ENCODE measurements at regions not wholly inside any gene's neighbourhood (a gene's known extent, or its start where the extent isn't known, plus 50 kb on each side); places are given as distances from the start of the nearest gene placed in this dataset.

DNA sequence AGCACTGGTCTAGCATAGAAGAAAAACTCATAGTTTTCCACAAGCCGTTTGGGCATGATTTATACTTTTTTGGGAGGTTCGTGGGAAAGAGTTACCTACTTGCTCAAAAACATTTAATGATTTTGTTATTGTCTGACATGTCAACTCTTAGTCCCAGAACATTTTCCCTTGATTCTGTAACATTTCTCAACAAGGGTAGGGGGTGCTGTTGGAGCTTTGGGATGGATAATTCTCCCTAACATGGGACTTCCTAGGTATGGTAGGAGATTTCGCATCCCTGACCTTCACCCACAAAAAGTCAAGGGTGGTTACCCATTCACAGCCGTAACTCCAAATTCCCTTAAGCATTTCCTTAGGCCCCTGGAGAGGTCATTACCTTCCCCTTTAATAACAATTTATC is 378.0 kb downstream of the YTHDC2 start:
- TF ChIP-seq, protein P1, sequence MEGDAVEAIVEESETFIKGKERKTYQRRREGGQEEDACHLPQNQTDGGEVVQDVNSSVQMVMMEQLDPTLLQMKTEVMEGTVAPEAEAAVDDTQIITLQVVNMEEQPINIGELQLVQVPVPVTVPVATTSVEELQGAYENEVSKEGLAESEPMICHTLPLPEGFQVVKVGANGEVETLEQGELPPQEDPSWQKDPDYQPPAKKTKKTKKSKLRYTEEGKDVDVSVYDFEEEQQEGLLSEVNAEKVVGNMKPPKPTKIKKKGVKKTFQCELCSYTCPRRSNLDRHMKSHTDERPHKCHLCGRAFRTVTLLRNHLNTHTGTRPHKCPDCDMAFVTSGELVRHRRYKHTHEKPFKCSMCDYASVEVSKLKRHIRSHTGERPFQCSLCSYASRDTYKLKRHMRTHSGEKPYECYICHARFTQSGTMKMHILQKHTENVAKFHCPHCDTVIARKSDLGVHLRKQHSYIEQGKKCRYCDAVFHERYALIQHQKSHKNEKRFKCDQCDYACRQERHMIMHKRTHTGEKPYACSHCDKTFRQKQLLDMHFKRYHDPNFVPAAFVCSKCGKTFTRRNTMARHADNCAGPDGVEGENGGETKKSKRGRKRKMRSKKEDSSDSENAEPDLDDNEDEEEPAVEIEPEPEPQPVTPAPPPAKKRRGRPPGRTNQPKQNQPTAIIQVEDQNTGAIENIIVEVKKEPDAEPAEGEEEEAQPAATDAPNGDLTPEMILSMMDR (IDR thresholded peaks at IDR 0.05) = no peak
- no peak for TF ChIP-seq ZFX (IDR thresholded peaks at IDR 0.05; ENCODE audit: borderline replicate concordance)

DNA sequence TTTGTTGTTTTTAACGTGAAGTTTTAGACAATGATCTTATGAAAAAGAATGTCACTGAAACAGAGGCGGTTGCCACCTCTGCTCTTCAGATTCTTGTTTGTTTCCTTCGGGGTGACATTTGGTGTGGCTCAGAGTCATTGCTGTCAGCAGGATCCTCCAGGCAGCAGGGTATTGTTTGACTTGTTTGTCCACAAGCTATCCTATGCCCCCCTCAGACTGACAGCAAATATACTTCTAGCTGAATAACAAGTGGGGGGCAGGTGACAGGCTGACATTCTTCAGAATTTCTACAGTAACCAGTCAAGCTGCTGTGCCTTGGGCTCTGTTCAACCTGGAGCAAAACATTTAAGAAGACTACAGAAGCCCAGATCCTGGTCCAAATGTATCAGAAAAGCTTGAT is 383.3 kb downstream of the YTHDC2 start:
- H3K27ac ChIP-seq = no peak overlapping the region
- TF ChIP-seq ZFX (IDR thresholded peaks at IDR 0.05; ENCODE audit: borderline replicate concordance) = no peak
- TF ChIP-seq, protein P1 (IDR thresholded peaks at IDR 0.05) = no peak

More for the DNA sequence above, 378.0 kb downstream of the YTHDC2 start:
- H3K27ac ChIP-seq = no peak overlapping the region

DNA sequence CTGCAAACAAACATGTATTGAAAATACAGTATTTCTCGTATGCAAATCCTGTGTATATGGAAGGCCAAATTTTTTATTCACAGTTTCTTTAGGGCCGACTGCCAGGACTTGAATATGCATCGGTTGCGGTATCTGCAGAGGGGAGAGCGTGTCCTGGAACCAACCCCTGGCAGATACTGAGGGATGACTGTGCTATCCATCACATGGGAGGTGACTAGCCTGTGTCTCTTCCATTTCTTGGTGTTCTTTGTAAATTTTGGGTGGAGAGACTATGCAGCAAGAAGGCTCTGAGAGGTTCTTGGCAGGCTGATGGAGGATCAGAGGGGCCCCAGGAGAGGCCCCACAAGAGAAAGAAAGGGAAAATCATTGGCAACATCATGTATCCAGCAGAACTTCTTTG is 384.3 kb downstream of the YTHDC2 start:
- H3K27ac ChIP-seq = no peak overlapping the region
- TF ChIP-seq, protein P1 (IDR thresholded peaks at IDR 0.05) = no peak
- no peak for TF ChIP-seq ZFX (IDR thresholded peaks at IDR 0.05; ENCODE audit: borderline replicate concordance)

DNA sequence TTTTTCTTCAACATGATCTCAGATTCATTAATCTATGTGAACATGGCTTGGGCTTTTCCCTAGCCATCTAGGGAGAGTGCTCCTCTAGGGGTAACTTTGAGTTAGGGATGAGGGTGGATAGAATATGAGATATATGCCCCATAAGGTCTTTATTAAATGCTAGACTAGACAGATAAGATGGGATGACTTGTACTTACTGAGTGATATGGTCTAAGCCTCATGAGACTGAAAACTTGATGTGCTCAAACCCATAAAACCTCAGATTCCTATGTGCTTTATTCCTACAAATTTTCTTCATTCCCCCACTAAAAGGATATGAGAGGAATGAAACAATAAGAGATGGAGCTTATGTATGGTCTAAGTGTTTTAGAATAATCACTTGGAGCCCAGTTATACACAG is 386.6 kb downstream of the YTHDC2 start:
- TF ChIP-seq, protein P1 (IDR thresholded peaks at IDR 0.05) = no peak
- TF ChIP-seq ZFX (IDR thresholded peaks at IDR 0.05; ENCODE audit: borderline replicate concordance) = no peak
- H3K27ac ChIP-seq = no peak overlapping the region

DNA sequence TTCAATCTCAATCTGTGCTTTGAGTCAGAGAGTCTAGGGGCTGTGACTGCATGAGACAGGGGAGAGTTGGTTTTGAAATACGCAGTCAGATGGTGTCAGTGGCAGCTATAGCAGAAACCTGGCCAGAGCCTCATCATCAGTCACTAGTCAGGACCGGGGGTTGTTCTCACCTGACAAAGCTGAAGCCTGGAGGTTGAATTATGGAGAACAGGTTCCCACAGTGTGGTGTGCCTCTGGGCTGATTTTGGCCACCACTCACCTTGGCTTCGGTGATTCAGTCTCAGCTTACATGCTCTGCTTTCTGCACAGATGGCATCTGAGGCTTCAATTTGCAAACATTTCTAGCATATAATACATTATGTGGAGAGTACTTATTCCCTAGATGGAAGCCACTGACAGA is 387.3 kb downstream of the YTHDC2 start:
- TF ChIP-seq, protein P1 (IDR thresholded peaks at IDR 0.05) = no peak
- no peak for TF ChIP-seq ZFX (IDR thresholded peaks at IDR 0.05; ENCODE audit: borderline replicate concordance)

DNA sequence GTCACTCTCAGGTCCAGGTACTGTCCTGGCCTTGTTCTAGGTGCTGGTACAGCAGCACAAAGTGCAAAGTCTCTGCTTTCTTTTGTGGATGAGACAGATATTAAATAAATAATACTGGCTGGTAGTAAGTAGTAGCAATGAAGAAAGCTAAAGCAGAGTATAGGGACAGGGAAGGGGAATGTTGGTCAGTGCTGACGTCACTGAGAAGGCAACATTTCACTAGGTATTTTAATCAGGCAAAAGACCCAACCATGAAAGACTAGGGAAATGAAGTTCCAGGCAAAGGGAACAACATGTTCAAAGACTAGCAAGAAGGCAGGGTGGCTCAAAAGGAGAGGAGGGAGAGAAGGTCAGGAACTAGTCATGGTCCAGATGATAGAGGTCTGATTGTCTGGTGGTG is 388.2 kb downstream of the YTHDC2 start:
- TF ChIP-seq, protein P1 (IDR thresholded peaks at IDR 0.05) = no peak
- TF ChIP-seq ZFX (IDR thresholded peaks at IDR 0.05; ENCODE audit: borderline replicate concordance) = no peak
- no peak overlapping the region for H3K27ac ChIP-seq

More for the DNA sequence above, 387.3 kb downstream of the YTHDC2 start:
- H3K27ac ChIP-seq = no peak overlapping the region

DNA sequence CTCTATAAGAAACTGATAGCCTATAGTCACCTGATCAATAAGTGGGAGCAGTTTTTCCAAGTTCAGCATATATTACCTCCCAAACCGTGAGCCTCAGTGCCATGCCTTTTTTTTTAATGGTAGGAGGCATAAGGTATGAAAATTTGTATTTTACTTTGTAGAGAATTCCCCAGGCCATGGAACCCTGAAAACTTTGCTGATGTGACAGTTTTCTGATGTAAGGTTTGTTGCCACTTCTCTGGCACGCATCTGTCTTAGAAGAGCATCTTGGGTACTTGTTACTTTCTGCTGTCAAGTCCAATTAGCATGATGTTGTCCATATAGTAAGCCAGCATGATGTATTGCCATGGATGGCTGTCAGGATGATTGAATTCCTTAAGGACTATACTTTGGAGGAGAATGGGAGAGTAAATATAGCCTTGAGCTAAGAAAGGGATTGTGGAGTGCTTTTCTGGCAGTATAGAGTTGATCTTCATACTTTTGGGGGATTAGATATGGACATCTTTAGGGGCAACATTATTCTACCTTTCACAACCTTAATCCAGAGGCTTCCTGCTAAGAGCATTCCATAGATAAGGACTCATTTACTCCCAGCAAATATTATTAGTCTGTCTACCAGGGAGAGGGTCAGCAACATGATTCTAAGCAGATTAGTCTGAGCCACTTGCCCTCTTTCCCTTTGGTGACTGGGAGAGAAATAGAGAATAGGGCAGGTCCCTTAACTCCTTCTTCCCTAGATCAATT is 389.6 kb downstream of the YTHDC2 start:
- H3K27ac ChIP-seq = no peak overlapping the region
- no peak for TF ChIP-seq ZFX (IDR thresholded peaks at IDR 0.05; ENCODE audit: borderline replicate concordance)
- TF ChIP-seq, protein P1 (IDR thresholded peaks at IDR 0.05) = no peak
